Osteocyte (in vitro differentiated cells): ENCODE measurements at regions not wholly inside any gene's neighbourhood (a gene's known extent, or its start where the extent isn't known, plus 50 kb on each side); places are given as distances from the start of the nearest gene placed in this dataset.

Source experiments
- DNase-seq: peaks from one replicate; pipeline ENCODE4 v3.0.0; 2021; ENCODE audit warnings: mixed read lengths; ENCODE audit not compliant: unreplicated experiment; ENCODE audit errors: extremely low spot score
- H3K27ac Mint-ChIP-seq: one replicate; pipeline ENCODE4 v1.8.0; 2021; ENCODE audit warnings: mild to moderate bottlenecking, mixed read lengths; ENCODE audit not compliant: unreplicated experiment
- H3K27me3 Mint-ChIP-seq: one replicate; pipeline ENCODE4 v1.8.0; 2021; ENCODE audit warnings: mixed read lengths; ENCODE audit not compliant: unreplicated experiment
- H3K36me3 Mint-ChIP-seq: one replicate; pipeline ENCODE4 v1.8.0; 2021; ENCODE audit warnings: mixed read lengths; ENCODE audit not compliant: unreplicated experiment
- H3K4me1 Mint-ChIP-seq: one replicate; pipeline ENCODE4 v1.8.0; 2021; ENCODE audit warnings: mixed read lengths; ENCODE audit not compliant: unreplicated experiment
- H3K4me3 Mint-ChIP-seq: one replicate; pipeline ENCODE4 v1.8.0; 2021; ENCODE audit warnings: mild to moderate bottlenecking, moderate library complexity, mixed read lengths; ENCODE audit not compliant: unreplicated experiment
- H3K9me3 Mint-ChIP-seq: one replicate; pipeline ENCODE4 v1.8.0; 2021; ENCODE audit warnings: mixed read lengths; ENCODE audit not compliant: unreplicated experiment
- TF ChIP-seq, protein P1 (sequence below): fragments of 200-600 bp; sonication (generic); IDR thresholded peaks from 2 replicates; pipeline ENCODE4 v1.5.0; 2021; ENCODE audit warnings: antibody characterized with exemption, mild to moderate bottlenecking, moderate library complexity

DNA sequence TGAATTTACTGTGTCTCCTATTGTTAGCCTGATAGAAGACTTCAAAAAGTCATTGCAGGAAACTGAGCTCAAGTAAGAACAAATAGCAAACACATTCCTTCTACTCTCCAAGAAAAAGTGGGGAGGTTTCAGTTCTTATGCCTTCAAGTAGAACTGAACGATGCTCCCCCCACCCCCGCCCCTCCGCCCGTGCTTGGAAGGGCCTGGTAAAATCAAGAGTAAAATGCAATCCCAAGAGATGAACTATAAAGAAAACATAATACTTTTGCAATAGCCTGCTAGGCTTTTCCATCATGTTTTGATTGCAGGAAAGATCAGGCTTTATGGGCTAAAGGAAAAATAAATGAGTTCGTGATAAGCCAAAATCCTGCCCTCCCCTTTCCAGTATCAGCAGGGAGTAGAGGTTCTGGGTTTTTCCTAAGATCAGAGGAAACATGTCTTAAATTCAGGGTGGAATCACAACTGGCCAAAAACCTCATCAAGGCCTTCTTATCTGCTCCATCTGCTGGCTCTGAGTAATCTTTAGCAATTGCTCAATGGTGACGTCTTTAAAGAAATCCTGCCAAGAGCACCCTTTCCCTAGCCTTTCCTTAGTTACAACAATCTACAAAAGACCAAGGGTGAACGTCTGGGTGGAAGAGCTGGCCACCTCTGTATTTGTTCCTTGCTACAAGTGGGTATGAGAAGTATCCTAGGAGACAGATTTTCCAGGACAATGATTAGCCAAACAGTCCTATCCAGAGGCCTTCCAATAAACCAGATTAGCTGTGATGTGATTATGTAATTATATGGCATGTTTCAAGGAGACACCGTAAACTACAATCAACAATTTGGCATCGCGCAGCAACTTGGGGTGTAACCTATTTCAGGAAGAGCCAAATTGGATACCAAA is 66.3 kb upstream of the FAM9C start:
- H3K4me3 Mint-ChIP-seq = no peak overlapping the region
- H3K4me1 Mint-ChIP-seq = peaks cover 15% of the 10 kb centered on the region
- TF ChIP-seq, protein P1, sequence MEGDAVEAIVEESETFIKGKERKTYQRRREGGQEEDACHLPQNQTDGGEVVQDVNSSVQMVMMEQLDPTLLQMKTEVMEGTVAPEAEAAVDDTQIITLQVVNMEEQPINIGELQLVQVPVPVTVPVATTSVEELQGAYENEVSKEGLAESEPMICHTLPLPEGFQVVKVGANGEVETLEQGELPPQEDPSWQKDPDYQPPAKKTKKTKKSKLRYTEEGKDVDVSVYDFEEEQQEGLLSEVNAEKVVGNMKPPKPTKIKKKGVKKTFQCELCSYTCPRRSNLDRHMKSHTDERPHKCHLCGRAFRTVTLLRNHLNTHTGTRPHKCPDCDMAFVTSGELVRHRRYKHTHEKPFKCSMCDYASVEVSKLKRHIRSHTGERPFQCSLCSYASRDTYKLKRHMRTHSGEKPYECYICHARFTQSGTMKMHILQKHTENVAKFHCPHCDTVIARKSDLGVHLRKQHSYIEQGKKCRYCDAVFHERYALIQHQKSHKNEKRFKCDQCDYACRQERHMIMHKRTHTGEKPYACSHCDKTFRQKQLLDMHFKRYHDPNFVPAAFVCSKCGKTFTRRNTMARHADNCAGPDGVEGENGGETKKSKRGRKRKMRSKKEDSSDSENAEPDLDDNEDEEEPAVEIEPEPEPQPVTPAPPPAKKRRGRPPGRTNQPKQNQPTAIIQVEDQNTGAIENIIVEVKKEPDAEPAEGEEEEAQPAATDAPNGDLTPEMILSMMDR = no peak
- no peaks in the 10 kb centered on the region for H3K36me3 Mint-ChIP-seq
- no peaks in the 10 kb centered on the region for H3K9me3 Mint-ChIP-seq
- H3K27ac Mint-ChIP-seq = peak overlapping the region; percentile 84
- DNase-seq = no peak
- no peaks in the 10 kb centered on the region for H3K27me3 Mint-ChIP-seq

DNA sequence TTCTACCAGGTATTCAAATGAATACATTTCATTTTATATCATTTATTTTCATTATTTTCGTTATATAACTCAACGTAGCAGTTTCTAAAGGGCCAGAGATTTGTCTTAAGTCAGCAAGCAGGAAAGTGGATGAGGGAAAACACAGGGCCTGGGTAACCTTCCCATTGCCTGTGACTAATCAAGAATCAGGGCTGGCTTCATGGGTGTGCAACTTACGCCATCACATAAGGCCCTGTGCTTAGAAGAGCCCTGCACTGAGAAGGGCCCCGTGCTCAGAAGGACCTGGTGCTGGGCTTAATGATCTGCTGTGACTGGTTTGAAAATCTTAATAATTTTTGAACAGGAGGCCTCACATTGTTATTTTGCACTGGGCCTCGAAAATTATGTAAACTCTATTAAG is 65.4 kb upstream of the FAM9C start:
- TF ChIP-seq, protein P1 = no peak
- H3K4me3 Mint-ChIP-seq = no peak overlapping the region
- no peaks in the 10 kb centered on the region for H3K36me3 Mint-ChIP-seq
- H3K4me1 Mint-ChIP-seq = peaks cover 20% of the 10 kb centered on the region
- no peaks in the 10 kb centered on the region for H3K27me3 Mint-ChIP-seq
- no peak for DNase-seq
- peak overlapping the region; percentile 84 for H3K27ac Mint-ChIP-seq
- H3K9me3 Mint-ChIP-seq = no peaks in the 10 kb centered on the region

DNA sequence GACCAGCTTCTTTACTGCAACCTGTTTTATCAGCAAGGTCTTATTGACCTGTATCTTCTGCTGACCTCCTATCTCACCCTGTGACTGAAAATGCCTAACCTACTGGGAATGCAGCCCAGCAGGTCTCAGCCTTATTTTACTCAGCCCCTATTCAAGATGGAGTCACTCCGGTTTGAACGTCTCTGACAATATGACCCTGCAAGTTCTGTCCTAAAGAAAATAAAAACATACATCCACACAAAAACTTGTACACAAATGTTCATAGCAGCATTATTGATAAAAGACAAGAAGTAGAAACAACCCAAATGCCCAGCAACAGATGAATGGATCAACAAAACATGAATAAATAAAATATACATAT is 59.5 kb upstream of the FAM9C start:
- no peak overlapping the region for H3K4me3 Mint-ChIP-seq
- peaks cover 47% of the 10 kb centered on the region for H3K4me1 Mint-ChIP-seq
- no peak for DNase-seq
- H3K36me3 Mint-ChIP-seq = no peaks in the 10 kb centered on the region
- no peaks in the 10 kb centered on the region for H3K27me3 Mint-ChIP-seq
- H3K9me3 Mint-ChIP-seq = peaks cover 16% of the 10 kb centered on the region
- TF ChIP-seq, protein P1 = no peak
- H3K27ac Mint-ChIP-seq = no peak overlapping the region

DNA sequence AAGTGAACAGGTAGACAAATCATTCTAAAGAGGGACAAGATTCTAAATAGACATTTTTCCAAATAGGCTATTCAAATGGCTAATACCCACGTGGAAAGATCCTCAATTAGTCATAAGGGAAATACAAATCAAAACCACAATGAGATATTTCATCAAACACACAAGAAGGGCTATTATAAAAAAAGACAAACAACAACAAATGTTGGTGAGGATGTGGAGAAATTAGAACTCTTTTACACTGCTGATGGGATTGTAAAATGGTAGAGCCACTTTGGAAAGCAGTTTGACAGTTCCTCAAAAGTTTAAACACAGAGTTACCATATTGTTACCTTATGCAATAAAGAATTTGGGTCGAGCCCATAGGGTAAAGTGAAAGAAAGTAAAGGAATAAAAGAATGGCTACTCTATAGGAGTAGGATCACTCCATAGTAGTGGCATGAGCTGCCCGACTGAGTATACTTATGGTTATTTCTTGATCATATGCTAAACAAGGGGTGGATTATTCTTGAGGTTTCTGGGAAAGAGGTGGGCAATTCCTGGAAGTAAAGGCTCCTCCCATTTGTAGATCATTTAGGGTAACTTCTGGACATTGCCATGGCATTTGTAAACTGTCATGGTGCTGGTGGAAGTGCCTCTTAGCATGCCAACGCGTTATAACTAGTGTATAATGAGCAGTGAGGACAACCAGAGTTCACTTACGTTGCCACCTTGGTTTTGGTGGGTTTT is 58.9 kb upstream of the FAM9C start:
- peaks cover 16% of the 10 kb centered on the region for H3K9me3 Mint-ChIP-seq
- no peaks in the 10 kb centered on the region for H3K27me3 Mint-ChIP-seq
- TF ChIP-seq, protein P1 = no peak
- no peaks in the 10 kb centered on the region for H3K36me3 Mint-ChIP-seq
- no peak for DNase-seq
- H3K4me1 Mint-ChIP-seq = peaks cover 52% of the 10 kb centered on the region
- no peak overlapping the region for H3K4me3 Mint-ChIP-seq
- peak overlapping the region; percentile 86 for H3K27ac Mint-ChIP-seq

DNA sequence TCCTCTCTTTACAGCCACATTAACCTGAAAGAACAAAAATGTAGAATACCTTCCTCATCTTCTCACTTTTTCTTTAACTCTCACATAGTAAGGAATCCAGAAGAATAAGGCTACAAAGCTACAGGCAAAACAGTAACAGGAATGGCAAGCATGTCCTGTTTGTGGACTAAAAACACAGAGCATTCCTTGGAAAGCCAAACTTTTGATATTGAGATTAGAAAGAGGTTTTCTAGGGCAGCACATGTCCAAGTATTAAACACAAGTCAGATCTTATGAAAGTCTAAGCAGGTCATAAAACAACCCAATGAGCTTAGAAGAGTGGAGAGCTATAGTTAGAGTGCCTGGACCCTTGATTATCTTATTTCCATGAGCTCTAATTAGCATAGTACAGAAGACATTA is 58.2 kb upstream of the FAM9C start:
- no peak overlapping the region for H3K4me3 Mint-ChIP-seq
- peak overlapping the region; percentile 86 for H3K27ac Mint-ChIP-seq
- H3K9me3 Mint-ChIP-seq = peaks cover 16% of the 10 kb centered on the region
- no peaks in the 10 kb centered on the region for H3K27me3 Mint-ChIP-seq
- DNase-seq = no peak
- H3K4me1 Mint-ChIP-seq = peaks cover 52% of the 10 kb centered on the region
- H3K36me3 Mint-ChIP-seq = no peaks in the 10 kb centered on the region
- TF ChIP-seq, protein P1 = no peak
